ENCODE measurements at regions not wholly inside any gene's neighbourhood (a gene's known extent, or its start where the extent isn't known, plus 50 kb on each side); places are given as distances from the start of the nearest gene placed in this dataset.

GRCh38 chr6:120378582-120379220 lies 955.6 kb downstream of the TBC1D32 start:
- DNase-seq (no peak), ATAC-seq (ENCODE audit: low read depth) (no peak)
- Histone ChIP-seq H4K20me1 (ENCODE audit: insufficient read depth, low read length) (no peaks in the 10 kb centered on the region), H2AK9ac (replicated peaks; ENCODE audit: low read depth, low read length, poor library complexity) (no peak overlapping the region), H2BK5ac (ENCODE audit: low read depth, low read length, poor library complexity, severe bottlenecking) (no peak overlapping the region), H3K9me1 (ENCODE audit: insufficient read depth, low read length) (no peaks in the 10 kb centered on the region), H3K27me3 (ENCODE audit: control insufficient read depth, insufficient read depth, low read length) (no peaks in the 10 kb centered on the region), H3K56ac (ENCODE audit: extremely low read depth, insufficient read depth, low read length) (no peak overlapping the region), H3K9me3 (ENCODE audit: control insufficient read depth, insufficient read depth, low read length) (peaks cover 2% of the 10 kb centered on the region; the same call in 1 of the 2 replicates), H2AK5ac (ENCODE audit: low read depth, low read length) (no peak overlapping the region), H3K4me2 (ENCODE audit: low read depth, low read length) (no peak overlapping the region), H2BK15ac (ENCODE audit: low read depth, low read length) (no peak overlapping the region), H3K23ac (ENCODE audit: low read depth, low read length) (no peak overlapping the region), H4K8ac (ENCODE audit: low read depth in 2 of 2, low read length in 2 of 2) (no peak overlapping the region), H2BK120ac (ENCODE audit: low read depth, low read length) (no peak overlapping the region), H3K4me1 (ENCODE audit: control insufficient read depth, insufficient read depth, low read length) (no peaks in the 10 kb centered on the region), H3K27ac (ENCODE audit: insufficient read depth, low read length) (no peak overlapping the region), H2BK20ac (ENCODE audit: low read depth, low read length) (no peak overlapping the region), H4K5ac (ENCODE audit: low read depth, low read length) (no peak overlapping the region), H4K91ac (ENCODE audit: insufficient read depth, low read depth, low read length) (no peak overlapping the region), H2AFZ (replicated peaks; ENCODE audit: low read length, poor library complexity) (no peak overlapping the region), H3K4me3 (ENCODE audit: insufficient read depth, low read depth, low read length) (no peak overlapping the region), H3K14ac (replicated peaks; ENCODE audit: low read depth, low read length) (no peak overlapping the region), H3K79me1 (ENCODE audit: low read depth in 1 of 2, low read length in 2 of 2) (no peaks in the 10 kb centered on the region), H3K36me3 (ENCODE audit: control insufficient read depth, insufficient read depth, low read length) (no peaks in the 10 kb centered on the region), H3K9ac (ENCODE audit: low read depth, low read length) (no peak overlapping the region), H3K18ac (ENCODE audit: low read depth, low read length) (no peak overlapping the region), H3K4ac (ENCODE audit: low read depth, low read length) (no peak overlapping the region)
- intact Hi-C loops (cut with micrococcal nuclease), result no loop called here
- no TSS peak for BruUV-seq (replicated peaks)
- dilution Hi-C loops (cut with HindIII; ENCODE audit: low sequenced_read_pairs, unreplicated experiment), result no loop called here
- ChIA-PET POLR2A (ENCODE audit: unreplicated experiment) (no interaction called here), CTCF (no interaction called here)
- WGBS, 2 experiments (ENCODE audit: extremely low coverage in 2 of 2, insufficient read length in 1 of 2), result no CpG with 5 or more reads among the region's 3 CpGs
- in situ Hi-C loops (cut with MboI; ENCODE audit: low sequenced_read_pairs), result no loop called here
- TF ChIP-seq CTCF (conservative IDR thresholded peaks at IDR 0.05; ENCODE audit: low read depth, low read length), result 0 out of 2 replicates have a peak, but pooled peaks have one; percentile 18
- TF ChIP-seq, protein P1, sequence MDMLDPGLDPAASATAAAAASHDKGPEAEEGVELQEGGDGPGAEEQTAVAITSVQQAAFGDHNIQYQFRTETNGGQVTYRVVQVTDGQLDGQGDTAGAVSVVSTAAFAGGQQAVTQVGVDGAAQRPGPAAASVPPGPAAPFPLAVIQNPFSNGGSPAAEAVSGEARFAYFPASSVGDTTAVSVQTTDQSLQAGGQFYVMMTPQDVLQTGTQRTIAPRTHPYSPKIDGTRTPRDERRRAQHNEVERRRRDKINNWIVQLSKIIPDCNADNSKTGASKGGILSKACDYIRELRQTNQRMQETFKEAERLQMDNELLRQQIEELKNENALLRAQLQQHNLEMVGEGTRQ (IDR thresholded peaks at IDR 0.05; ENCODE audit: low read depth, low read length), result no peak

Data from IMR-90 (cell line).